Gastroesophageal sphincter (tissue), 3 donors: ENCODE measurements at regions not wholly inside any gene's neighbourhood (a gene's known extent, or its start where the extent isn't known, plus 50 kb on each side); places are given as distances from the start of the nearest gene placed in this dataset.

Source experiments
- EP300 ChIP-seq: sonication (generic); formaldehyde crosslinking; IDR thresholded peaks from one replicate; pipeline ENCODE4 v1.6.1; 2017; ENCODE audit warnings: antibody characterized with exemption, mild to moderate bottlenecking
- POLR2A ChIP-seq, 2 donors: fragments of 450-650 bp; IDR thresholded peaks; one replicate each; pipeline ENCODE4 v1.6.1; 2017; ENCODE audit warnings: antibody characterized with exemption in 2 of 2, mild to moderate bottlenecking in 2 of 2, moderate library complexity in 1 of 2
- POLR2AphosphoS5 ChIP-seq: sonication (generic); formaldehyde crosslinking; IDR thresholded peaks from one replicate; pipeline ENCODE4 v1.6.1; 2017; ENCODE audit warnings: antibody characterized with exemption
- TF ChIP-seq, protein P1 (sequence below), 4 experiments: fragments of 200-600 bp in 2 of 4; fragments of 450-650 bp in 2 of 4; sonication (generic) in 1 of 4; IDR thresholded peaks; one replicate each; pipeline ENCODE4 v1.5.1; 2017 to 2019; ENCODE audit warnings: antibody characterized with exemption in 4 of 4, mild to moderate bottlenecking in 2 of 4, moderate library complexity in 2 of 4

DNA sequence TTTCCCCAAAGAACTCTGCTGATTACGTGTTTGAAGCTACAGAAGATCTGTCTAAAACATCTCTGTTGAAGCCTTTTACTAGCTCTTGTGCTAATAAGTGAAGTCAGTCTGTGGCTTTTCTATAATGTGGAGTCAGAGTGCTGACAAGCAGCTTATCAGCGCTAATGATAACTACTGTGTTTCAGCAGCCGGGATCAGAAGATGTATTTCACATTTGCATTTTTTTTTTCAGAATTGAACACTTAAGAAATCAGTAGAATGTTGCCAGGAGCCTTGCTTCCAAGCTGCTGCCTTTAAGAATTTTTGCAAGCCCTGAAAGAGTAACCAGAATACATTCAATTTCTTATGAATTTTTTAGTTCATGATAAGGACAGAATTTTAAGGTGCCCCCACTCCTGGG is 519.4 kb upstream of the NR5A2 start:
- no peak for TF ChIP-seq POLR2AphosphoS5
- TF ChIP-seq, protein P1, sequence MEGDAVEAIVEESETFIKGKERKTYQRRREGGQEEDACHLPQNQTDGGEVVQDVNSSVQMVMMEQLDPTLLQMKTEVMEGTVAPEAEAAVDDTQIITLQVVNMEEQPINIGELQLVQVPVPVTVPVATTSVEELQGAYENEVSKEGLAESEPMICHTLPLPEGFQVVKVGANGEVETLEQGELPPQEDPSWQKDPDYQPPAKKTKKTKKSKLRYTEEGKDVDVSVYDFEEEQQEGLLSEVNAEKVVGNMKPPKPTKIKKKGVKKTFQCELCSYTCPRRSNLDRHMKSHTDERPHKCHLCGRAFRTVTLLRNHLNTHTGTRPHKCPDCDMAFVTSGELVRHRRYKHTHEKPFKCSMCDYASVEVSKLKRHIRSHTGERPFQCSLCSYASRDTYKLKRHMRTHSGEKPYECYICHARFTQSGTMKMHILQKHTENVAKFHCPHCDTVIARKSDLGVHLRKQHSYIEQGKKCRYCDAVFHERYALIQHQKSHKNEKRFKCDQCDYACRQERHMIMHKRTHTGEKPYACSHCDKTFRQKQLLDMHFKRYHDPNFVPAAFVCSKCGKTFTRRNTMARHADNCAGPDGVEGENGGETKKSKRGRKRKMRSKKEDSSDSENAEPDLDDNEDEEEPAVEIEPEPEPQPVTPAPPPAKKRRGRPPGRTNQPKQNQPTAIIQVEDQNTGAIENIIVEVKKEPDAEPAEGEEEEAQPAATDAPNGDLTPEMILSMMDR (IDR thresholded peaks at IDR 0.05) = no peak
- TF ChIP-seq POLR2A (IDR thresholded peaks at IDR 0.05) = no peak
- no peak for TF ChIP-seq EP300
